SW 1271 (cell line): ENCODE measurements at regions not wholly inside any gene's neighbourhood (a gene's known extent, or its start where the extent isn't known, plus 50 kb on each side); places are given as distances from the start of the nearest gene placed in this dataset.
A peak's percentile ranks its signal among the peaks of the same experiment; 100 is the strongest.
"Not testable (repeated sequence)": the region's sequence is repeated elsewhere in the genome, so short reads cannot be mapped to it uniquely, and the experiment has no call there.

Experiments
- DNase-seq, 2 experiments: peaks; one replicate each; lab custom pipeline; 2025; lab: John Stamatoyannopoulos, UW

- DNase-seq, result no peak
Observed at GRCh38 chr2:219726916-219727315, 99.5 kb downstream of the SLC4A3 start.

GRCh38 chr2:219727771-219728429, 100.5 kb downstream of the SLC4A3 start:
- no peak for DNase-seq

- DNase-seq, result no peak
Observed at GRCh38 chr2:219728991-219729487, 101.6 kb downstream of the SLC4A3 start.

- no peak for DNase-seq
Observed at GRCh38 chr2:219731173-219731572, 103.7 kb downstream of the SLC4A3 start.

GRCh38 chr2:219733106-219733505, 105.7 kb downstream of the SLC4A3 start:
- DNase-seq, result no peak

GRCh38 chr2:219733746-219734145, 106.3 kb downstream of the SLC4A3 start:
- DNase-seq, result no peak

- DNase-seq, result peak in 1 of 2 experiments; percentile 63
Observed at GRCh38 chr2:219736209-219736608, 108.8 kb downstream of the SLC4A3 start.

- peak in 1 of 2 experiments; percentile 9 for DNase-seq
Observed at GRCh38 chr2:219737270-219737691, 109.9 kb downstream of the SLC4A3 start.

GRCh38 chr2:219739066-219739465, 111.6 kb downstream of the SLC4A3 start:
- no peak for DNase-seq

- no peak for DNase-seq
Observed at GRCh38 chr2:219739866-219740440, 112.5 kb downstream of the SLC4A3 start.

GRCh38 chr2:219743548-219743947, 116.1 kb downstream of the SLC4A3 start:
- no peak for DNase-seq

GRCh38 chr2:219744066-219744465, 116.6 kb downstream of the SLC4A3 start:
- DNase-seq, result no peak

- no peak for DNase-seq
Observed at GRCh38 chr2:219744600-219744999, 117.2 kb downstream of the SLC4A3 start.

- DNase-seq, result no peak
Observed at GRCh38 chr2:219747637-219748036, 120.2 kb downstream of the SLC4A3 start.

GRCh38 chr2:219748671-219749570, 121.5 kb downstream of the SLC4A3 start:
- no peak for DNase-seq

- not testable (repeated sequence) for DNase-seq
Observed at GRCh38 chr2:219751121-219751520, 123.7 kb downstream of the SLC4A3 start.

- DNase-seq, result no peak
Observed at GRCh38 chr2:219752726-219753125, 125.3 kb downstream of the SLC4A3 start.

- no peak for DNase-seq
Observed at GRCh38 chr2:219758907-219759680, 131.7 kb downstream of the SLC4A3 start.

- no peak for DNase-seq
Observed at GRCh38 chr2:219759801-219760200, 132.4 kb downstream of the SLC4A3 start.

- DNase-seq, result no peak
Observed at GRCh38 chr2:219765231-219765911, 137.9 kb downstream of the SLC4A3 start.

GRCh38 chr2:219766658-219767057, 139.2 kb downstream of the SLC4A3 start:
- no peak for DNase-seq
